OCI-LY3 (cell line): ENCODE measurements at regions not wholly inside any gene's neighbourhood (a gene's known extent, or its start where the extent isn't known, plus 50 kb on each side); places are given as distances from the start of the nearest gene placed in this dataset.
"Not testable (repeated sequence)": the region's sequence is repeated elsewhere in the genome, so short reads cannot be mapped to it uniquely, and the experiment has no call there.

Experiments
- H2AFZ ChIP-seq: fragments of 200-600, 300-600 bp; shearing (Covaris generic); 2 replicates; pipeline ENCODE4 v1.6.0; 2014; ENCODE audit warnings: antibody characterized with exemption, low read depth, low read length
- H3K27ac ChIP-seq: fragments of 200-600, 300-600 bp; sonication (generic); 2 replicates; pipeline ENCODE4 v1.5.1; 2014; ENCODE audit warnings: mild to moderate bottlenecking, low read length, moderate library complexity, mixed read lengths
- H3K27me3 ChIP-seq: fragments of 200-600, 300-600 bp; sonication (generic); 2 replicates; pipeline ENCODE4 v1.6.1; 2014; ENCODE audit warnings: low read depth, low read length, mixed read lengths
- H3K36me3 ChIP-seq: fragments of 200-600, 300-600 bp; sonication (generic); replicated peaks from 2 replicates; pipeline ENCODE3; 2014; ENCODE audit warnings: low read depth, low read length, mixed read lengths
- H3K4me1 ChIP-seq: fragments of 300-600, 200-600 bp; sonication (generic); 2 replicates; pipeline ENCODE4 v1.6.1; 2014; ENCODE audit warnings: low read length, mixed read lengths
- H3K4me2 ChIP-seq: fragments of 200-600, 300-600 bp; sonication (generic); 2 replicates; pipeline ENCODE4 v1.6.1; 2014; ENCODE audit warnings: low read length, mixed read lengths
- H3K4me3 ChIP-seq: fragments of 300-600, 200-600 bp; sonication (generic); 2 replicates; pipeline ENCODE4 v1.5.1; 2014; ENCODE audit warnings: antibody characterized with exemption, mild to moderate bottlenecking, low read length, moderate library complexity
- H3K79me2 ChIP-seq: fragments of 300-600, 200-600 bp; shearing (Covaris generic); 2 replicates; pipeline ENCODE4 v1.6.1; 2014; ENCODE audit warnings: mild to moderate bottlenecking, low read length, mixed read lengths
- H3K9ac ChIP-seq: fragments of 300-600, 200-600 bp; shearing (Covaris generic); 2 replicates; pipeline ENCODE4 v1.6.0; 2014; ENCODE audit warnings: mild to moderate bottlenecking, low read length, moderate library complexity
- H3K9me3 ChIP-seq: fragments of 200-600, 300-600 bp; shearing (Covaris generic); 2 replicates; pipeline ENCODE4 v1.6.1; 2014; ENCODE audit warnings: low read length, mixed read lengths; ENCODE audit not compliant: insufficient read depth
- H4K20me1 ChIP-seq: fragments of 200-600, 300-600 bp; sonication (generic); 2 replicates; pipeline ENCODE4 v1.6.1; 2016; ENCODE audit warnings: low read length, mixed read lengths; ENCODE audit not compliant: insufficient read depth
- CTCF ChIP-seq: fragments of 200-600, 300-600 bp; sonication (generic); IDR thresholded peaks from 2 replicates; pipeline ENCODE4 v1.5.1; 2014; ENCODE audit warnings: antibody characterized with exemption, low read length, low read depth
- EZH2phosphoT487 ChIP-seq: fragments of 200-600 bp; shearing (Covaris generic); IDR thresholded peaks from 2 replicates; pipeline ENCODE4 v1.6.1; 2018; ENCODE audit warnings: antibody characterized with exemption, mixed run types, low read depth

- no peaks in the 10 kb centered on the region for H4K20me1 ChIP-seq
- no peaks in the 10 kb centered on the region for H3K36me3 ChIP-seq
- H3K4me2 ChIP-seq, result no peak overlapping the region
- H2AFZ ChIP-seq, result no peak overlapping the region
- H3K9ac ChIP-seq, result no peak overlapping the region
- H3K4me1 ChIP-seq, result peaks cover 40% of the 10 kb centered on the region
- no peak overlapping the region for H3K4me3 ChIP-seq
- TF ChIP-seq CTCF (peak; percentile 8; the same call in 1 of the 2 replicates), EZH2phosphoT487 (no peak)
- no peaks in the 10 kb centered on the region for H3K9me3 ChIP-seq
- no peaks in the 10 kb centered on the region for H3K79me2 ChIP-seq
- no peak overlapping the region for H3K27ac ChIP-seq
- H3K27me3 ChIP-seq, result no peaks in the 10 kb centered on the region
Measured at GRCh38 chr2:8599421-8600242, 82.2 kb upstream of the ID2 start.

- no peaks in the 10 kb centered on the region for H3K36me3 ChIP-seq
- peaks cover 38% of the 10 kb centered on the region for H3K4me1 ChIP-seq
- H3K79me2 ChIP-seq, result no peaks in the 10 kb centered on the region
- H3K27ac ChIP-seq, result no peak overlapping the region
- H3K4me3 ChIP-seq, result no peak overlapping the region
- H4K20me1 ChIP-seq, result no peaks in the 10 kb centered on the region
- TF ChIP-seq CTCF (no peak), EZH2phosphoT487 (no peak)
- no peak overlapping the region for H2AFZ ChIP-seq
- H3K4me2 ChIP-seq, result no peak overlapping the region
- H3K27me3 ChIP-seq, result no peaks in the 10 kb centered on the region
- no peaks in the 10 kb centered on the region for H3K9me3 ChIP-seq
- no peak overlapping the region for H3K9ac ChIP-seq
Measured at GRCh38 chr2:8600456-8600855, 81.4 kb upstream of the ID2 start.

GRCh38 chr2:8602809-8603208, 79.0 kb upstream of the ID2 start:
- Histone ChIP-seq H3K4me3 (peak overlapping the region; percentile 41), H2AFZ (no peak overlapping the region), H3K4me1 (peaks cover 62% of the 10 kb centered on the region)

GRCh38 chr2:8603356-8603755, 78.5 kb upstream of the ID2 start:
- H3K27me3 ChIP-seq, H3K4me3 ChIP-seq, H3K9me3 ChIP-seq, H2AFZ ChIP-seq, H3K9ac ChIP-seq, H3K36me3 ChIP-seq, H4K20me1 ChIP-seq, H3K79me2 ChIP-seq: not testable (repeated sequence)
- H3K27ac ChIP-seq, result peak overlapping the region; percentile 62
- peaks cover 67% of the 10 kb centered on the region for H3K4me1 ChIP-seq
- H3K4me2 ChIP-seq, result peak overlapping the region; percentile 61

More at GRCh38 chr2:8602809-8603208, 79.0 kb upstream of the ID2 start:
- Histone ChIP-seq H4K20me1 (no peaks in the 10 kb centered on the region), H3K27me3 (no peaks in the 10 kb centered on the region), H3K9ac (no peak overlapping the region), H3K79me2 (no peaks in the 10 kb centered on the region), H3K36me3 (no peaks in the 10 kb centered on the region), H3K4me2 (peak overlapping the region; percentile 61), H3K27ac (peak overlapping the region; percentile 62), H3K9me3 (no peaks in the 10 kb centered on the region)
- TF ChIP-seq EZH2phosphoT487 (no peak), CTCF (no peak)
